Sigmoid colon (tissue), 4 donors: ENCODE measurements at regions not wholly inside any gene's neighbourhood (a gene's known extent, or its start where the extent isn't known, plus 50 kb on each side); places are given as distances from the start of the nearest gene placed in this dataset.

ENCODE experiments used
- EP300 ChIP-seq, 4 donors: sonication (generic); formaldehyde crosslinking; IDR thresholded peaks; one replicate each; pipeline ENCODE4 v1.6.1; 2017; ENCODE audit warnings: antibody characterized with exemption in 4 of 4
- POLR2A ChIP-seq, 2 donors: fragments of 450-650 bp; IDR thresholded peaks; one replicate each; pipeline ENCODE4 v1.6.1; 2016; ENCODE audit warnings: antibody characterized with exemption in 2 of 2, mild to moderate bottlenecking in 2 of 2, moderate library complexity in 2 of 2
- POLR2AphosphoS5 ChIP-seq, 4 donors: sonication (generic); formaldehyde crosslinking; IDR thresholded peaks; one replicate each; pipeline ENCODE4 v1.6.1; 2017; ENCODE audit warnings: antibody characterized with exemption in 4 of 4
- TF ChIP-seq, protein P1 (sequence below), 4 experiments: fragments of 450-650 bp in 3 of 4; fragments of 200-600 bp in 1 of 4; IDR thresholded peaks; one replicate each; pipeline ENCODE4 v1.5.1; 2016 to 2019; ENCODE audit warnings: antibody characterized with exemption in 4 of 4, mild to moderate bottlenecking in 3 of 4, moderate library complexity in 2 of 4

DNA sequence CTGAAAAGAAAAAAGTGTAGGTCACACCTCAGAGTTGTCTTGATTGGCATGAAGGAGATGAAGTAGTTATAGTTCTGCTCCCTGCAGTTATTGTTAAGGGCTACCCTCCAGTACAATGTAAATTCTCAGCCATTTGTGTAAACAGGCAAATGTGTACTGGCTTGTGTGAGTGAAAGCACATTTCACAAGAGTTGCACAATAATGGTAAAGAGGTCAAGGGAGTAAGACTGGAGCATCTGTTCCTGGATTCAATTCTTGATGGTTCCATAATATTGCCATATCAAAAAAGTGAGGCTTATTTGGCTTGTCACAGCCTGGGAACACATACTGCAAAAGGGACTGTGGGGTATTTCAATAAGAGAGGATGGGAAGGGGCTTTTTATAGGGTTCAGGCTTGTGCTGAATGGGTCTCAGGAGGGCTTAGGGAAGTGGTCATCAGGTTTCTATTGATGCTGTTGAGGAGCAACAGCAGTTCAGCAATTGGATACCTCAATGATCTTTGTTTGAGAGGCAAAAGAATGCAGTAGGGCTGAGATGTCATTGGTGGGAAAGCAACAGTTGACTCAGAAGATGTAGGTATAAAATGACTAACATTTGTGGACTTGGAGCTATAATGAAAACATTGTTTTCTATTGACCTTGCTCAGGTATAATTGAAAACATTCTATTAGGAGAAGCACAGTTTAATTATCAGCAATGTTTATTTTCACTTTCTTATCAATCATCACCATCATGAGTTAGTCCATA is 402.6 kb downstream of the BCKDHB start:
- TF ChIP-seq EP300 (IDR thresholded peaks at IDR 0.05) (no peak), POLR2A (IDR thresholded peaks at IDR 0.05) (no peak), POLR2AphosphoS5 (IDR thresholded peaks at IDR 0.05) (no peak)
- TF ChIP-seq, protein P1, sequence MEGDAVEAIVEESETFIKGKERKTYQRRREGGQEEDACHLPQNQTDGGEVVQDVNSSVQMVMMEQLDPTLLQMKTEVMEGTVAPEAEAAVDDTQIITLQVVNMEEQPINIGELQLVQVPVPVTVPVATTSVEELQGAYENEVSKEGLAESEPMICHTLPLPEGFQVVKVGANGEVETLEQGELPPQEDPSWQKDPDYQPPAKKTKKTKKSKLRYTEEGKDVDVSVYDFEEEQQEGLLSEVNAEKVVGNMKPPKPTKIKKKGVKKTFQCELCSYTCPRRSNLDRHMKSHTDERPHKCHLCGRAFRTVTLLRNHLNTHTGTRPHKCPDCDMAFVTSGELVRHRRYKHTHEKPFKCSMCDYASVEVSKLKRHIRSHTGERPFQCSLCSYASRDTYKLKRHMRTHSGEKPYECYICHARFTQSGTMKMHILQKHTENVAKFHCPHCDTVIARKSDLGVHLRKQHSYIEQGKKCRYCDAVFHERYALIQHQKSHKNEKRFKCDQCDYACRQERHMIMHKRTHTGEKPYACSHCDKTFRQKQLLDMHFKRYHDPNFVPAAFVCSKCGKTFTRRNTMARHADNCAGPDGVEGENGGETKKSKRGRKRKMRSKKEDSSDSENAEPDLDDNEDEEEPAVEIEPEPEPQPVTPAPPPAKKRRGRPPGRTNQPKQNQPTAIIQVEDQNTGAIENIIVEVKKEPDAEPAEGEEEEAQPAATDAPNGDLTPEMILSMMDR (IDR thresholded peaks at IDR 0.05): no peak
